Ectodermal cell (in vitro differentiated cells): ENCODE measurements at regions not wholly inside any gene's neighbourhood (a gene's known extent, or its start where the extent isn't known, plus 50 kb on each side); places are given as distances from the start of the nearest gene placed in this dataset.

Experiments used
- H3K27ac ChIP-seq: 2 replicates; pipeline ENCODE4 v1.7.0; 2013; ENCODE audit warnings: mild to moderate bottlenecking, low read depth, low read length; ENCODE audit not compliant: insufficient read depth, poor library complexity, severe bottlenecking
- H3K27me3 ChIP-seq: 2 replicates; pipeline ENCODE4 v1.7.0; 2013; ENCODE audit warnings: mild to moderate bottlenecking, low read length; ENCODE audit not compliant: insufficient read depth, control insufficient read depth, poor library complexity, severe bottlenecking
- H3K36me3 ChIP-seq: one replicate; pipeline ENCODE4 v1.7.0; 2013; ENCODE audit warnings: low read length; ENCODE audit not compliant: control insufficient read depth, insufficient read depth
- H3K4me1 ChIP-seq: one replicate; pipeline ENCODE4 v1.7.0; 2013; ENCODE audit warnings: low read length; ENCODE audit not compliant: control insufficient read depth, insufficient read depth
- H3K4me3 ChIP-seq: 2 replicates; pipeline ENCODE4 v1.7.0; 2013; ENCODE audit warnings: low read depth, low read length, control low read depth; ENCODE audit not compliant: insufficient read depth
- H3K9me3 ChIP-seq: 2 replicates; pipeline ENCODE4 v1.7.0; 2013; ENCODE audit warnings: mild to moderate bottlenecking, low read length, moderate library complexity; ENCODE audit not compliant: control insufficient read depth
- WGBS, 2 experiments: methylation state at CpG; one replicate each; pipeline ENCODE4 v1.1.7; 2013; ENCODE audit warnings: missing lambda C conversion rate in 2 of 2; 5-methylcytosine and 5-hydroxymethylcytosine counted together

DNA sequence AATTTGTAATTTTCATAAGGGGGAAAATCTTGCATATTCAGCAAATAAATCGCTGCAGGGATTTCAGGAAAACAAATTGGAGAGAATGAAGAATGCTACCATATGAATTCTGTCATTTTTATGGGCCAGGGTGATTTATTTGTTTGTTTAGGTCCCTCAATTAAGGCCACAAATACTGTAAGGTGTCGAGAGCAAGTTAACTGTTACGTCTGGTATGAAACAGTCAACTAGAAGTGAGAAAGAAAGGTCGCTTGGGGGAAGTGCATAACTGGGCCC, 166.9 kb upstream of the TSHZ2 start:
- 89 to 96% methylated on average over 3 to 4 of the region's 4 CpGs for WGBS, 2 experiments
- no peaks in the 10 kb centered on the region for H3K4me1 ChIP-seq
- H3K36me3 ChIP-seq, result no peaks in the 10 kb centered on the region
- no peaks in the 10 kb centered on the region for H3K27me3 ChIP-seq
- H3K4me3 ChIP-seq, result no peak overlapping the region
- no peak overlapping the region for H3K27ac ChIP-seq
- no peaks in the 10 kb centered on the region for H3K9me3 ChIP-seq

DNA sequence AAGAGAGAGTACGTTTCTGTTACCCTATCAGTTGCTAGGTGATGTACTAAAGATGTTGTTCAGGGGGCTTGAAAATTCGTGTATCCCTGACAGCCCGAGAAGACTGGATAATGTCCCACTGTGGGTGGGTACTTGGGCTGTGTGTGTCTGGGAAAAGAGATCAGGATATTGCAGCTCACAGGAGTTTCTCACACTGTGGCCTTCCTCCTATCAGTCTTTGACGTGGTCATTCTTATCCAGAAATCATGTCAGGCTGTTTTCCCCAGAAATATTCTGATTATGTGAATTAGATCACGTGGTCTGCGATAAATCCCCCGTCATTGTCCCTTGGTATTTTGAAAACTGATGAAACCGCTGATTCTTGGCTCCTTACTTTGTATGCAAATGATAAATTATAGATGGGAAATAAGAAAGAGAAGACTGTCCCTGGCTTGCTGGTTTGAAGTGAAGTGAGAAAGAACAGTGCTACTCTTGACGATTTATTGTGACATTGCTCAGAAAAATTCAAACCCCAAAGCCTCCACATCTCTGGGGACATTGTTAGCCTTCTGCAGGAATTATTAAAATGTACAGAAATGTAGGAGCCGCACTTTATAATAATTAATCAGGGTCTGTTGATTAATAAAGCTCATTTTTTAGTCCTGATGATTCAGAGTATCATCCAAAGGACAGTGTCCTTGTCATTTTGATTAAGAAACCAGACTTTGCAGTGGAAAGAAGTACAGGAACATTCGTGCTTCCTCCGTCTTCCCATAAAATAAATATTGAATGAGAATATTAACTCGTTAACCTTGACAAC, 167.5 kb upstream of the TSHZ2 start:
- H3K27ac ChIP-seq, result no peak overlapping the region
- no peak overlapping the region for H3K4me3 ChIP-seq
- H3K4me1 ChIP-seq, result no peaks in the 10 kb centered on the region
- no peaks in the 10 kb centered on the region for H3K9me3 ChIP-seq
- WGBS, 2 experiments, result 91 to 92% methylated on average over 11 to 13 of the region's 13 CpGs
- H3K36me3 ChIP-seq, result no peaks in the 10 kb centered on the region
- no peaks in the 10 kb centered on the region for H3K27me3 ChIP-seq

DNA sequence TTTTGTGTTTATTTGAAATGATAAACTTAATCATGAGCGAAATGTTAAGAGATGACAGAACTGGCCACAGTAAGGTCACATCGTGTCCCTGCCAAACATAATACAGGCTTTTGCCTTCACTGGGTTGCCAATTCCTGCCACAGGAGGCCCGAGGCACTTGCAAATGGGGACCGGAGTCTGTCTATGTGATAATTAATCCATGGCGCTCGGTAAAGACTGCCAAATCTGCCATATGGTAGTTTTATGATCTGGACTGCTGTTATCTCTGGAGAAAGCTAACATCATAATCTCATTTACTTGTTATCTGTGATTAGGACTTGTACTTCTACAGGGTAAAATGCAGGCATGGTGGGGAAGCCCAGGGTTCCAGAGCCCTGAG, 170.5 kb upstream of the TSHZ2 start:
- Histone ChIP-seq H3K4me1 (no peaks in the 10 kb centered on the region), H3K4me3 (no peak overlapping the region), H3K27me3 (no peaks in the 10 kb centered on the region), H3K27ac (no peak overlapping the region), H3K9me3 (no peaks in the 10 kb centered on the region), H3K36me3 (no peaks in the 10 kb centered on the region)
- 94 to 97% methylated on average over 5 to 6 of the region's 6 CpGs for WGBS, 2 experiments

DNA sequence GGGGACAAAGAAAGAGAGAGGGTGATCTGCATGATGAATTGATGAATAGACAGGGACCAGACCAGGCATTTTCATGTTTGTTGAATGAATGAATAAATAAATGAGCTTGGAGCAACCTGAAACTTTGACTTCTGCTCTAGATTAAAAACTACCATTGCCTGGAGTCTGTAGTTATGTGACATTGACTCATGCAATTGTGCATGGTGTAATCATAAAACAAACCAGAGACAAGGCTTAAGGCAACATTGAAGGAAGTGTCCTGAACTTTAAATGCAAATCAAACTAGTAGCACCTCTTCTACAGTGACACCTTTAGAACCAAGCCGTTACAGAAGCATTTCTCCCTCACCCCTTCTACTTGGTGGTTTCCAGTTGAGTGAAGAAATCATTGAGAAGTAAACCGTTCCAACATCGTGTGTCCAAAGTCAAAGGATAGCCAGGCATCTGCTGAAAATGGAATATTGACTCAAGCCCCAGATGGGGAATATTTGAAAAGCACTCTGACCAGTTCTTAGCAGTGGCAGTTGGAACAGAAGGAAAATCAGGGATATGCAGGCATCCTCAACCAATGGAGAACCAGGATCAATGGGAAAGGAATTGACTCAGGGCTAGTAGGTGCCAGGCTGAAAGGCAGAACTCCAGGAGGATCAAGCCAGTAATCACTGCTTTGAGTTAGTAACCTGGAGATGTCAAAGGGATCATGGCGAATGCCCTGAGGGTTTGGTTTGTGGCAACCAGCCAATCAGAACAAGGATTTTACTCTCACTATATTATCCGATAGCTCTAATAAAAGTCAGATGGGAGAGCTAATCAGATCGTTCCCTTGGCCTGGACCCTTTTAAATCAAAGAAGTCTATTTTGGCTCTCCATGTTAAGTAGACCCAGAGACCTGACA, 171.2 kb upstream of the TSHZ2 start:
- H3K9me3 ChIP-seq, result no peaks in the 10 kb centered on the region
- WGBS, 2 experiments, result 95 to 98% methylated on average over 6 of the region's 6 CpGs
- no peak overlapping the region for H3K4me3 ChIP-seq

DNA sequence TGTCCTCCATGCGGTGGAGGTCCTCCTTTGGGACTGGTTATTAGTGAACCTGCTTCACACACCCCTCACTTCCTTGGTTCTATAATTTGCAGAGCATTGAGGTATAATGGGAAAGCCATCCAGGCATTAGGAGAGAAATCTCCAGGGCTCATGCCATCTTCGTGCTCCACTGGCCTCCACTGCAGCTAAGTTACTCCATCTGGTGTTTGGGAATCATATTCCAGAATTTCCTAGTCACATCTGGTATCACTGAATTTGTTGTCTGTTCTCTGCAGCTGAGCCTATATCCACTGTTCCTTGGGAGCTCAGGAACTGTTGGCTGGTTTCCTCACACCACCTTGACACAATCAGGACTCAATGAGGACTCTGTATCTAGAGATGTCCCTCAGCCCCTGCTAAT, 173.0 kb upstream of the TSHZ2 start:
- H3K27me3 ChIP-seq, result no peaks in the 10 kb centered on the region
- no peaks in the 10 kb centered on the region for H3K4me1 ChIP-seq
- no peak overlapping the region for H3K4me3 ChIP-seq
- no peaks in the 10 kb centered on the region for H3K9me3 ChIP-seq
- 79 to 95% methylated on average over 2 of the region's 2 CpGs for WGBS, 2 experiments
- no peaks in the 10 kb centered on the region for H3K36me3 ChIP-seq
- H3K27ac ChIP-seq, result no peak overlapping the region

More for the DNA sequence above, 171.2 kb upstream of the TSHZ2 start:
- Histone ChIP-seq H3K27me3 (no peaks in the 10 kb centered on the region), H3K27ac (no peak overlapping the region), H3K36me3 (no peaks in the 10 kb centered on the region), H3K4me1 (no peaks in the 10 kb centered on the region)

DNA sequence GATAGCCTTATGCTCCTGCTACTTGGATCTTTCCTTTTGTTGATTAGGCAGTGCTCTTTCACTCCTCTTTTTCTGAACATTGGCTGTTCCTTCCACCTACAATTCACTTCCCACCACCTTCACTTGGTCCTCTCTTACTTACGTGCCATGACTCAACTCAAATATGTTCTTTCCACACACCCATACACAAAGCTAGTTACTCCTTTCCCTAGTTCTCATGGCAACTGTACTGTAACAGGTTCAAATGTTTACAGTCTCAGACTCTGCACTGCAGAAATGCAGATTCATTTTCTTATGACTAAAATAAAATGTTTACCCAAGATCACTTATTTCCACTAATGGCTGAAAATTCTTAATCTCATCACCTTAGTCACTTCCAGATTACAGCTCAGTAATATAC, 174.0 kb upstream of the TSHZ2 start:
- no peak overlapping the region for H3K4me3 ChIP-seq
- 87 to 98% methylated on average over 1 of the region's 1 CpG for WGBS, 2 experiments

DNA sequence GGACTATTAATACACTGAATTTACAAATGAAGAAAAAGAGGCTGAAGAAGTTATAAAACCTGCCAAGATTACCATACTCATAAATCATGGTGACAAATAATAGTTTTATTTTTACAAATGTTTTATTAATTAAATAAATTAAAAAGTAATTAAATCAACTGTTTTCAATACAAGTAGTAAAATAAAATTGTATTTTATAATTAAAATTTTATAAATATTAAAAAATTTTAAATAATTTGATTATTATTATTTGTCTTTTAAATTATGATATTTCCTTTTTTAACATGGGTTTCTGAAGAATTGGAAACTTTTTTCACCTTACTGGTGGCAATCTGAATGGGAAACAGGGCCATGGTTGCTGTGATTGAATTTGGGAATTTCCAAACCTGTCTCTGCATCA, 177.3 kb upstream of the TSHZ2 start:
- Histone ChIP-seq H3K27me3 (no peaks in the 10 kb centered on the region), H3K9me3 (no peaks in the 10 kb centered on the region), H3K4me3 (no peak overlapping the region), H3K36me3 (no peaks in the 10 kb centered on the region), H3K27ac (no peak overlapping the region), H3K4me1 (no peaks in the 10 kb centered on the region)

More for the DNA sequence above, 174.0 kb upstream of the TSHZ2 start:
- no peaks in the 10 kb centered on the region for H3K9me3 ChIP-seq
- H3K4me1 ChIP-seq, result no peaks in the 10 kb centered on the region
- H3K27me3 ChIP-seq, result no peaks in the 10 kb centered on the region
- H3K27ac ChIP-seq, result no peak overlapping the region
- H3K36me3 ChIP-seq, result no peaks in the 10 kb centered on the region

DNA sequence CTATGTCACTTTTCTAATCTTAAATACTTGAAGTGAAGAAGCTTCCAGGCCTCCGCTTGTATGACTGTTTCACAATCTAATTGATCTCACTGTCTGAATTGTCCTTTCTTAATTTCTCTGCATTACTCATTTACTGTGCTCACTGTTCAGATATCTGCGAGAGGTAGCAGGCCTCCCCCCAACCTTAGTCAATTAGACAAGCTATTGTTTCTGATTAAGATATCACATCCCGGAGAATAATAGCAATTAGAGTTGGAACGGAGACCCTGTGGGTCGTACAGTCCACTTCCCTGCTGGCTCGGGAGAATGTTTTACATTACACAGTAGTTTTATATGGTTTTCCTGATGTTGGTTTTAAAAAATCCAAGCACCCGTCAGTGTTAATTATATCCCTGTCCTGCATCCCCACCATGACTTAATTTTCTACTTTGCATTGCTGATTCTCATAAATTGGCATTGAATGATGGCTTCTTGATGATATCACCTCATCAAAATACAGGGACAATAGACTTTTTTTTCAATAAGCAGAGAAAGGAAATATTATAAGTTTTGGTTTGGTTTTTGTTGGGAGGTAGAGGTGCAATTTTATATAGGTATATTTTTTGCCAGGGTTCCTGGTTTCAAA, 178.7 kb upstream of the TSHZ2 start:
- no peaks in the 10 kb centered on the region for H3K4me1 ChIP-seq
- H3K27me3 ChIP-seq, result no peaks in the 10 kb centered on the region
- no peaks in the 10 kb centered on the region for H3K9me3 ChIP-seq
- 94 to 96% methylated on average over 6 to 7 of the region's 7 CpGs for WGBS, 2 experiments
- H3K36me3 ChIP-seq, result no peaks in the 10 kb centered on the region
- no peak overlapping the region for H3K27ac ChIP-seq
- H3K4me3 ChIP-seq, result no peak overlapping the region

DNA sequence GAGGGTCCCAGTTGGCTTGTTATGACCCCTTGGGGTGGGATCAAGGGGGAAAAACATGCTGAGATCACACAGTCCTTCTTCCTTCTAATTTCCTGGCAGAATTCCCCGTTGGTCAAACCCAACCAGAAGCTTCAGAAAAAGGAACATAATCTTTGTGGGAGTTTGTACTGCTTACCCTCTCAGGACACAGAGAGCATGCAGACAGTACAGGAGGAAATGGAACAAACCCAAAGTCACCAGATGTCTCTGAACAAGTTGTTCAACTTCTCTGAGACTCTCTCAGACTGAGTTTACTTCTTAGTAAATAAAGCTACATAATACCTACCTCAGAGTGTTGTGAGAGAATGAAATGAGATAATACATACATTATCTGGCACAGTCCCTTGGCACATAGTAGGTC, 181.1 kb upstream of the TSHZ2 start:
- Histone ChIP-seq H3K27ac (no peak overlapping the region), H3K27me3 (no peaks in the 10 kb centered on the region), H3K4me3 (no peak overlapping the region), H3K4me1 (no peaks in the 10 kb centered on the region), H3K36me3 (no peaks in the 10 kb centered on the region), H3K9me3 (no peaks in the 10 kb centered on the region)
- WGBS, 2 experiments, result 84 to 88% methylated on average over 1 of the region's 1 CpG

DNA sequence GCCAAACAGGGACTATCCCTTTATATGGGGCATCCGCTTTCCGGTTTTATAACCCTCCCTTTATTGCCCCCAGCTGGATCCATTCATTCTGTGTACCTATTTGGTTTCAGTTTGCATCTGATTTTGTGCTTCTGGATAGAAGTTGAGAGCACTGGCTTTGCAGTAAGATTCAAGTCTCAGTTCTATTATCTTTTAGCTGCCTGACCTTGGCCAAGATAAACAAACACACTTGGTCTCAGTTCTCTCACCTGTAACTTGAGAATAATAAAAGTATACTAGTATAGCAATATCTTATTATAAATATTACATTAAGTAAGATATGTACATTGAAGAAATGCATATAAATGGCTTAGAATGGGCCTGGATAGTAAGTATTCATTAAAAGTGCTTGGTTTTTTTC, 182.4 kb upstream of the TSHZ2 start:
- Histone ChIP-seq H3K9me3 (no peaks in the 10 kb centered on the region), H3K27me3 (no peaks in the 10 kb centered on the region)

More for the DNA sequence above, 182.4 kb upstream of the TSHZ2 start:
- 84 to 94% methylated on average over 2 of the region's 2 CpGs for WGBS, 2 experiments
- H3K4me3 ChIP-seq, result no peak overlapping the region
- H3K27ac ChIP-seq, result no peak overlapping the region
- no peaks in the 10 kb centered on the region for H3K4me1 ChIP-seq
- no peaks in the 10 kb centered on the region for H3K36me3 ChIP-seq
